Activated T-cell treated with anti-CD3 and anti-CD28 coated beads, Interleukin-2, amount 50 U/mL, for 72 hours (primary cell): ENCODE measurements at regions not wholly inside any gene's neighbourhood (a gene's known extent, or its start where the extent isn't known, plus 50 kb on each side); places are given as distances from the start of the nearest gene placed in this dataset.

Source experiments
- ATAC-seq, 2 donors: fragments of 150-1000 bp; cut with Tn5 transposase; replicated peaks in 1 of 2; 2 replicates each; pipeline ENCODE4 v1.10.0; 2021; ENCODE audit warnings: moderate library complexity in 2 of 2, mild to moderate bottlenecking in 1 of 2
- DNase-seq, 2 donors: peaks; one replicate each; pipeline ENCODE4 v3.0.0; 2021 to 2022; ENCODE audit warnings: mixed read lengths in 1 of 2
- H3K27ac Mint-ChIP-seq: one replicate; pipeline ENCODE4 v1.8.0; 2022; ENCODE audit warnings: mild to moderate bottlenecking, moderate library complexity, mixed read lengths
- H3K27me3 Mint-ChIP-seq: one replicate; pipeline ENCODE4 v1.8.0; 2022; ENCODE audit warnings: low read depth, mixed read lengths
- H3K36me3 Mint-ChIP-seq, 2 donors: one replicate each; pipeline ENCODE4 v1.8.0; 2022; ENCODE audit warnings: mixed read lengths in 2 of 2, mild to moderate bottlenecking in 1 of 2; ENCODE audit not compliant: insufficient read depth in 2 of 2
- H3K4me1 Mint-ChIP-seq: one replicate; pipeline ENCODE4 v1.8.0; 2022; ENCODE audit warnings: low read depth, mixed read lengths
- H3K4me3 Mint-ChIP-seq, 2 donors: one replicate each; pipeline ENCODE4 v1.8.0; 2022; ENCODE audit warnings: mild to moderate bottlenecking in 2 of 2, mixed read lengths in 2 of 2, moderate library complexity in 2 of 2
- H3K9me3 Mint-ChIP-seq, 2 donors: one replicate each; pipeline ENCODE4 v1.8.0; 2022; ENCODE audit warnings: mixed read lengths in 2 of 2

DNA sequence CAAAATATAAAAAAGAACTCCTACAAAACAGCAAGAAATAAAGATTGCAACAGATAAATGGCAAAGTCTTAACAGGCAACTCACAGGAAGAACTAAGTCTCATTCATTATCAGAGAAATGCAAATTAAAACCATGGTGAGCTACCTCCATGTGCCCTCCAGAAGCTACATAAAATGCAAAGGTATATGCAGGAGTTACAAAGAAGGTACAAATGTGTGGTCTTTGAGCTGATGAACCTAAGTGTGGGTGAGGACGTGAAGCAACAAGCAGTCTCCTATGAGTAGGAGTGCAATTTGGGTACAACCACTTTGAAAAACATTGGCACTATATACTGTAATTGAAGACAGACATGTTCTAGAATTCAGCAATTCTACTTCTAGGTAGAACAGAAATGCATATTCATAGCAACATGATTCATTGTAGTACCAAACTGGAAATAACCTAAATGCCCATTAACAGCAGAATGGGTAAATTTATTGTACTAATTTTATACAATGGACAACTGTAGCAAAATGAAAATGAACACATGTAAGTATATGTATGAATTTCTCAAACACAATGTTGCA, 61.6 kb upstream of the KCNMA1 start:
- H3K4me1 Mint-ChIP-seq: no peaks in the 10 kb centered on the region
- peak overlapping the region; percentile 16 for H3K27ac Mint-ChIP-seq
- H3K9me3 Mint-ChIP-seq: no peaks in the 10 kb centered on the region
- no peaks in the 10 kb centered on the region for H3K36me3 Mint-ChIP-seq
- peak; percentile 43 to 84 for ATAC-seq
- peaks cover 9% of the 10 kb centered on the region for H3K27me3 Mint-ChIP-seq
- no peak overlapping the region for H3K4me3 Mint-ChIP-seq
- DNase-seq: no peak

- H3K4me3 Mint-ChIP-seq: no peak overlapping the region
- no peaks in the 10 kb centered on the region for H3K9me3 Mint-ChIP-seq
- DNase-seq (no peak), ATAC-seq (no peak)
- H3K27me3 Mint-ChIP-seq: peaks cover 12% of the 10 kb centered on the region
- no peaks in the 10 kb centered on the region for H3K36me3 Mint-ChIP-seq
- no peak overlapping the region for H3K27ac Mint-ChIP-seq
- no peaks in the 10 kb centered on the region for H3K4me1 Mint-ChIP-seq
Observed at GRCh38 chr10:77698267-77698931, 60.8 kb upstream of the KCNMA1 start.

GRCh38 chr10:77696584-77696983, 59.0 kb upstream of the KCNMA1 start:
- Mint-ChIP-seq H3K27me3 (peaks cover 14% of the 10 kb centered on the region), H3K4me3 (no peak overlapping the region), H3K36me3 (no peaks in the 10 kb centered on the region), H3K4me1 (no peaks in the 10 kb centered on the region), H3K27ac (no peak overlapping the region), H3K9me3 (no peaks in the 10 kb centered on the region)
- ATAC-seq (no peak), DNase-seq (no peak)

DNA sequence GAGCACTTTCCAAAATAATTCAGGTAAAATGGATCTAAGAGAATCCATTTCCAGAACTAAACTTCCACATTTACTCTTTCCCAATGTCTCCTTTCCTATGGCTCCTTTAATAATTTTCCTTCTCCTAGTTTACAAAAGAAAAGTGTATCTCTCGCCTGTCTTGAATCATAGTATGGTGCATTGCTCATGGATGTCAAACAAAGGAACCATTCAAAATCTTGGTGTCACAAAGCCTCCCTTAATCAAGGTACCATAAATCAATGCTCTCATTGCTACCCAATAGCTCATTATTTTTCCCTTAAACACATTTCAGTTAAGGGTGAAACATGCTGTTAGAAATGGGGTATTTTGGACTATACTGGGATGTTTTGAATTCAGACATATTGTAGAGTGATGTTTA, 57.6 kb upstream of the KCNMA1 start:
- Mint-ChIP-seq H3K9me3 (peaks cover 0 to 2% of the 10 kb centered on the region in 2 donors), H3K36me3 (no peaks in the 10 kb centered on the region), H3K27ac (no peak overlapping the region), H3K27me3 (peaks cover 18% of the 10 kb centered on the region), H3K4me3 (no peak overlapping the region), H3K4me1 (no peaks in the 10 kb centered on the region)
- DNase-seq (no peak), ATAC-seq (no peak)

DNA sequence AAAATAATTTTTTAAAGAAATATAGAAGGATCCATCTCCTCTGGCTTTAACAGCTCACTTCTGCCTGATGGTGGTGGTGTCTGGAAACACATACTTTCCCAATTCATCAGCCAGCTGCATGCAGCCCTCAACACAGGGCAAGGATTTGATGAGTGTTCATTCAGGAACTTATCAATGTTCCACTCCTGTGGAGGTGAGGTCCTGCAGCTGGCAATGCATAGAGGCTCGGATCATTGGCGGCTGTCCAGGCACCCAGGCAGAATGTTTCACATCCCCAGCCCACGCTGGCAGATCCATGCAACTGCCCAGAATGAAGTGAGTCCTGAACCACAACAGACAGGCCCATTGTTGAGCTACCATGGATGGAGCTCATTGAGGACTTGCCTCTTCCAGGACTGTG, 55.2 kb upstream of the KCNMA1 start:
- Mint-ChIP-seq H3K27me3 (peaks cover 26% of the 10 kb centered on the region), H3K4me1 (no peaks in the 10 kb centered on the region), H3K36me3 (no peaks in the 10 kb centered on the region)

DNA sequence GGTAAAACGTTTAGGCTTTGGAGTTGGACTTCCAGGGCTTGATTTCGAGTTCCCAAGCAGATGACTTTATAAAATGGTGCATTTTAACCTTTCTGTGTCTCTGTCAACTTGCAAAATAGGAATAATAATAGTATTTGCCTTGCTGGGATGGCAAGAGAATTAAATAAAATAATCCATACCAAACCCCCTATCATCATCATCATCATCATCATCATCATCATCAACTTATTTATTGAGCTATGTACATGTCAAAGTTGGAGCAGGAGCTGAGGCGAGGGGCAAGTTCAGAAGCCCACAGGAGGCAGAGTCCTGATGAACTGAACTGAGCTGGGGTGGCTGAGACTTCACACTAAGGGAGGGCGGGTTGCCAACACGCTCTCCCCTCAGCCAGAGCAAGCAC, 51.7 kb upstream of the KCNMA1 start:
- H3K27ac Mint-ChIP-seq: no peak overlapping the region
- no peak for ATAC-seq
- H3K4me1 Mint-ChIP-seq: no peaks in the 10 kb centered on the region
- peaks cover 29% of the 10 kb centered on the region for H3K27me3 Mint-ChIP-seq
- H3K4me3 Mint-ChIP-seq: no peak overlapping the region
- no peak for DNase-seq
- H3K9me3 Mint-ChIP-seq: peaks cover 0 to 2% of the 10 kb centered on the region in 2 donors
- no peaks in the 10 kb centered on the region for H3K36me3 Mint-ChIP-seq

More for the DNA sequence above, 55.2 kb upstream of the KCNMA1 start:
- H3K9me3 Mint-ChIP-seq: peaks cover 0 to 2% of the 10 kb centered on the region in 2 donors
- no peak overlapping the region for H3K27ac Mint-ChIP-seq
- ATAC-seq (no peak), DNase-seq (no peak)
- H3K4me3 Mint-ChIP-seq: no peak overlapping the region

GRCh38 chr10:77687621-77688020, 50.0 kb upstream of the KCNMA1 start:
- no peak overlapping the region for H3K4me3 Mint-ChIP-seq
- peaks cover 0 to 2% of the 10 kb centered on the region in 2 donors for H3K9me3 Mint-ChIP-seq
- no peak for ATAC-seq
- no peak for DNase-seq
- H3K27ac Mint-ChIP-seq: no peak overlapping the region
- H3K27me3 Mint-ChIP-seq: peaks cover 28% of the 10 kb centered on the region
- H3K36me3 Mint-ChIP-seq: no peaks in the 10 kb centered on the region
- H3K4me1 Mint-ChIP-seq: no peaks in the 10 kb centered on the region
